ENCODE measurements at regions not wholly inside any gene's neighbourhood (a gene's known extent, or its start where the extent isn't known, plus 50 kb on each side); places are given as distances from the start of the nearest gene placed in this dataset.
"Not testable (repeated sequence)": the region's sequence is repeated elsewhere in the genome, so short reads cannot be mapped to it uniquely, and the experiment has no call there.

DNA sequence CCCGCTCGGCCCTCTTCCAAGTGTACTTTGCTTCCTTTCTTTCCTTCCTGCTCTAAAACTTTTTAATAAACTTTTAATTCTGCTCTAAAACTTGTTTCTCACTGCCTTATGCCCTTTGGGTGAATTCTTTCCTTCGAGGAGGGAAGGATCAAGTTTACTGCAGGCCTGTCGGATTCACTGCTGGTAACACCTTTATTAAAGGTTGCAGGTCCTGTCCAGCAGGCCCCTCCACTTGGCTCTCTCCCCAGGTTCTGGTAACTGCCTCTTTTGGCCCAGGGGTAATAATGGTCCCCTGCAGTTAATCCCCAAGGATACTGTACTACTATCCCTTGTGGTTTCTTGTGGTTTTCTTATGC, 152.7 kb upstream of the EEA1 start:
- DNase-seq, result no peak

DNA sequence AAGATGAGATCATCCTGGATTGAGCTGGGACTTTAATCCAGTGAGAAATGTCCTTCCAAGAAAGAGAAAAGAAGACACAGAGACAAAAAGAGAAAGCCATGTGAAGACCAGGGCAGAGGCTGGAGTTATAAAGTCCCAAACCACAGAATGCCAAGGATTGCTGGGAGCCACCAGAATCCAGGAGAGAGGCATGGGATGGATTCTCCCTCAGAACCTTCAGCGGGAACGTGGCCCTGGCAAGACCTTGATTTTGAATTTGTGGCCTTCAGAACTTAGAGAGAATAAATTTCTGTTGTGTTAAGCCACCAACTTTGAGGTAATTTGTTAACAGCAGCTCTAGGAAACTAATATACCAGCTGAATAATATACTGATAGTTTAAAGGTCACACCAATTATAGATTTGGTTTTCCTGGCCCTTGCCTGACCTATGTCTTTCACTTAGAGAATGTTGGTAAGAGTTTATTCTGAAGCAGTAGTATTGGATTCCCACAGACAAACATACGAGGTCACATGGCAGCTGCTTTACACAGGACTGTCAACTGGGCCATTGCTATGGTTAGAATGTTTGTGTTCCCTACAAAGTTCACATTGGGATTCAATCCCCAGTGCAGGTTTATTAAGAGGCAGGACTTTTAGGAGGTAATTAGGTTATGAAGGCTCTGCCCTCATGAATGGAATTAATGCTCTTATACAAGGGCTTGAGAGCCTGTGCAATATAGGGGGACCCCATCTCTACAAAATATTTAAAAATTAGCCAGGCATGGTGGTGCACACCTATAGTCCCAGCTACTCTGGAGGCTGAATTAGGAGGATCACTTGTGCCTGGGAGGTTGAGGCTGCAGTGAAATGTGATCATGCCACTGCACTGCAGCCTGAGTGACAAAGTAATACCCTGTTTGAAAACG, 156.5 kb upstream of the EEA1 start:
- DNase-seq, result no peak

DNA sequence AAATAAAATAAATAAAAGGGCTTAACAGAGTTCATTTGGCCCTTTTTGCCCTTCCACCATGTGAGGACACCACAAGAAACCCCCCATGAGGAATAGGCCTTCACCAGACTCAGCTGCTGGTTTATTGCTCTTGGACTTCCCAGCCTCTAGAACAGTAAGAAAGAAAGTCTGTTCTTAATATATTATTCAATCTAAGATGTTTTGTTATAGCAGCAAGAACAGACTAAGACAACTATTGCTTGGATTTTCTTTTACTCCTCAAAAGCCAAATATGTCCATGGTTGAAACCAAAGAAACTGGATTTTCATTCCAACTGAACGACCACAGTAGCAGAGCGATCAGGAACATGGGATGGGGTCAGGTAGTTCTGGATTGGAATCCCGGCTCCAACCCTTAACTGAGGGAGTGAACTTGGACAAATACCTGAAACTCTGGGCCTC, 157.2 kb upstream of the EEA1 start:
- no peak for DNase-seq

DNA sequence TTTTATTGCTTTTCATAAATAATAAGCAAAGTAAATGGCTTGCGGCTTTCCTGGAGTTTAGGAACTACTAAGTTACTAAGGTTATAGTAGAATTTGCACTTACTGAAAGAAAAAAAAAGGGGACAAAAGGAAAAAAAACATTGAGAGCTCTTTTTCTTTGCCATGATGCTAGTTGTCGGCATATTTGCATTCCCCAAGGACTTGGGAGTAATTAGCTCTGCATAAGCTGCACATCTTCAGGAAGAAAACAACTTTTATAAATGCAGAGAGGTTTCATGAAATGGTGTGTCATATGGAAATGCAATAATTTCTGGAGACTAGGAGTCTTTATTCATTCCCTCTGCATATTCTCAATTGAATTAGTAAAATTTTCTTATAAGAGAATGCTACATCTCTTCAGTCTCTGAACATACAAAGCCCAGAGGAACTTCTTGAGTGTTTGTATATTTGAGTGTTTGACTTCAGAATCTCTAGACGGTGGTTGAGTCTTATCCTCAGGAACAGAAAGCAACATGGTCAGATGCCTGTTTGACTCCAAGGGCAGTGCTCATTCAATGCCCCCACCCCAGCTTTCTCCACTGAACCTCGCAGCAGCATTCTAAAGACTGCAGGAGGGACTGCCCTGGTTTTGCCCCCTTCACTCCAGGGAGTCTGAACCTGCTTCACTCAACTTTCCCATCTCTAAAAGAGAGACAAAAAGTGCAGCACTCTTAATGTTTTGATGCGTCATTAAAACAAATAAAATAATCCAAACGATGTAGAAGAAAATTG, 158.9 kb upstream of the EEA1 start:
- no peak for DNase-seq

DNA sequence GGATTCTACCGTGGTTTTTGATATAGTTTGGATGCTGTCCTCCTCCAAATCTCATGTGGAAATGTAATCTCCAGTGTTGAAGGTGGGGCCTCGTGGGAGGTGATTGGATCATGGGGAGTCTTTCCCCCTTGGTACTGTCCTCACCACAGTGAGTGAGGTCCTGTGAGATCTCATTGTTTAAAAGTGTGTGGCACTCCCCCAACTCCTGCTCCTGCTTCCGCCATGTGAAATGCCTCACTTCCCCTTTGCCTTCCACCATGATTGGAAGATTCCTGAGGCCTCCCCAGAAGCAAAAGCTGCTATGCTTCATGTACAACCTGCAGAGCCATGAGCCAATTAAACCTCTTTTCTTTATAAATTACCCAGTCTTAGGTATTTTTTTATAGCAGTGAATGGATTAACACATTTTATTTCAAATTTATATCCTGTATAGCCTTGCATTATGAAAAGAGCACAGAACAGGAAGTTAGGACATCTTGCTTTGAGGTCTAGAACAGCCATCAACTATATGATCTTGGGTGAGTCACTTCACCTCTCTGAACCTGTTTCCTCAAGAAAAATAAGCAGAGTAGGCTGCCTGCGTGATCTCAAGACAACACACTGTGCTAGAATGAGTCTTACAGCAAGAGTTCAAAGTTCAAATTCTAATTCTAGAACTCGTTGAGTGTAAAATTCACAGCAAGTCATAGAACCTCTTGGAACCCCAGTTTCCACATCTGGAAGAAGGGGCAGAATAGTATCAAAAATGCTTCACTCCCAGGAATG, 160.9 kb upstream of the EEA1 start:
- peak; percentile 53 for DNase-seq

DNA sequence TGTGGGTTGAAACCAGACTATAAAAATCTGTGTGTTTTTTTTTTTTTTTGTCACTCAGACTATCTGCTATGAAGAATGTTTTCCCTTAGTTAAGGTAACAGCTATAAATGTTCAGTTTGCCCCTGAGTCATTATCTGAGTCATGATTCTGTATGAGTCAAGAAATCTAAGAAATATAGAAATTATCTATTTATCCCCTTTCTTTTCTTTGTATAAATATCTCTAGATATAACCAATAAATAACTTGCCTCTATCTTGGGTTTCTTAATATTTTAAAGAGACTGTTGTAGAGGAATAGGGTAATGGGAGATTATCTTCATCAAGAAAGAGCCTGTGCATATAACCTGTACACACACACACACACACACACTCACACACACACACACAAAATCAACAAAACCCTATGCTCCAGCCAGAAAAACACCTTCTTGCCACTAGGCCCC, 161.7 kb upstream of the EEA1 start:
- DNase-seq, result no peak

DNA sequence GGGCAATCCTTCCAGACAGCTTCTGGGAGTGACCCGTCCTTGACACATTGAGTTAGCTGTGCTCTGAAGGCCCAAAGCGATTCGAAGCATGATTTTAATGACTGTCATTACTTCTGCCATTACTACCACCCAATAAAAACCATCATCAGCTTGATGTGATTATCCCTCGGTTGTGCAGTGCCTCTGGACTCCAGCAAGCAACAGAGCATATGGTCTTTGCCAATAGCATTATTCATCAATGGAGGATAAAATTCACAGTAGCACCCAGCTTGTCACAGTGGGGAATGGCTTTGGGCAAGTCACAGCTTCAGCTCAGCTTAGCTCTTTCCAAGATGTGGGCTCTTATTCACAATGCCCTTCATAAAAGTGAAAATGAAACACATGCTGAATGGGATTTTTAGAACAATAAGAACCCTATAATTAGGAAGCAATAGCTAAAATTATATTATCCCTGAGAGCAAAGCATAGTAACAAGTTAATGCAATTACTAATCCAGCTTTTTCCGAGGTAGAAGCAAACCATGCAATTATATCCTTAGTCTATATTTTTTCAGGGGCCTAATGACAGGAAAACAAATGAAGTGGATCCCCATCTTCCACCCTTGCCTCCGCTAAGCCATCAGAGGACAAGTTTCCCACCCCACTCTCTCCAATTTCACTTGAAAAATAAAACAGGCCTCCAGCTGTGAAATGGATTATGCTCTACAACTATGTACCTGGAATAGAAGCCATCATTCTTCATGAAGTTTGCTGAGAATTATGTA, 163.0 kb upstream of the EEA1 start:
- no peak for DNase-seq

DNA sequence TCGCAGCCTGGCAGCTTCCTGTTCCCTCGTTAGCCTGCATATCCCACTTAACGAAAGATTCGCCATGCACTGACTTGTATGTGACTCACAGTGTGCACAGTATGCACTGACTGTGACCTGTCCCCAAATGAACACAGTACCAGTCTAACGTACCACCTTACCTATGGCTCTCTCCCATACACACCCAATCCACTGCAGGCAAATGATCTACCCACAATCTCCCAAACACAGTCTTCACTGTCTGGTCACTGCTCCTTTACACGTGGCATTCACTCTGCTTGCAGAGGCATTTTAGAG, 163.5 kb upstream of the EEA1 start:
- DNase-seq, result no peak

DNA sequence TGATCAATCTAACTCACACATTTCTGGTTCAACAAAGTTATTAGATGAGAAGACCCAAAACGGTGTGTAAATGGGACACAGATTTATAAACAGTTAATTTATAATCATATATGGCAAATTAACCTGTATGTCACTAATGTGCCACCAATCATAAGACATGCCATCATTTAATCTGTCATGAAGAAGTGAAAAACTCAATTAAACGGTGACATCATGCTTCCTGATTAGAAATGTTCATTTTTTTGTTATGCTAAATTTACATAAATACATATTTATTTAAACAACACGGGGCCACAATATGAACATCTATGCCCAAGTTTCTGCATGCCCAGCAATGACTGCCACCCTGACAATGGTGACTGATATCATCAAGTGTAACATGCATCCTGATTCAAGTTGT, 164.1 kb upstream of the EEA1 start:
- no peak for DNase-seq

DNA sequence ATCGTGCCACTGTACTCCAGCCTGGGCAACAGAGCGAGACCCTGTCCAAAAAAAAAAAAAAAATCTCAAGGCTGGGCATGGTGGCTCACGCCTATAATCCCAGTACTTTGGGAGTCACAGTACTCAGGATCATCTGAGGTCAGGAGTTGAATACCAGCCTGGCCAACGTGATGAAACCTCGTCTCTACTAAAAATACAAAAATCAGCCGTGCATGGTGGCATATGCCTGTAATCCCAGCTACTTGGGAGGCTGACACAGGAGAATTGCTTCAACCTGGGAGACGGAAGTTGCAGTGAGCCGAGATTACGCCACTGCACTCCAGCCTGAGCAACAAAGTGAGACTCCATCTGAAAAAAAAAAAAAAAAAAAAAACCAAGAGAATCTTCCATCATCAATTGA, 165.1 kb upstream of the EEA1 start:
- DNase-seq, result not testable (repeated sequence)

DNA sequence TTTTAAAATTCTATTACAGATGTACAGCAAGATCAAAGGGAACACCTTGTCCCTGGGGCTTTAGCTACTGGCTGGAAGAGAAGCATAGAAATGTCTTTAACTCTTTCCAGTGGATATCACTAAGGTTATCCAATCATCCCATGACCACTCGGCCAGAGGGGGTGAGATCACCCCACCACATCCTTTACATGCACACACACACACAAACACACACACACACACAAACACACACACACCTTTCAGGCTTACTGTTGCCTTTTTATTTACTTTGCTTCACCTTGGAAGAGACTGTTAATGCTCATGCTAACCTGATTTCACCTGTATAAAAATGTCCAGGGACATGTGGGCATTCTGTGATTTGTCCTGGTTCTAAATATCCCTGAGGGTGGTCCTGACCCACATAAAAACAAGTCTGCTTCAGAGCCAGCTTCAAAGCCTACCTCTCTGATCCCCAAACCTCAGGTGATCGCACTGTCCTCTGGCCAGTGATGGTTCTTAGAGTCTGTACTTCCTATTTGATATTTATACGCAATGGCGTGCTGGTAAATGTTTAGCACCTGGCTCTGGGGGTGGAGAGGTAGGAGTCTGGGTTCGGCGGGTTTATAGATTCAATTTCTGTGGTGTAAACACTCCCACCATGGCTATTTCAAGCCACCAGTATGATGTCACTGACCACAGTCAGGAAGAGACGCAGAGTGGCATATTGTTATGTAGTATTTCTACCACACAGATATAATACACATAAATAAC, 166.1 kb upstream of the EEA1 start:
- DNase-seq, result no peak

DNA sequence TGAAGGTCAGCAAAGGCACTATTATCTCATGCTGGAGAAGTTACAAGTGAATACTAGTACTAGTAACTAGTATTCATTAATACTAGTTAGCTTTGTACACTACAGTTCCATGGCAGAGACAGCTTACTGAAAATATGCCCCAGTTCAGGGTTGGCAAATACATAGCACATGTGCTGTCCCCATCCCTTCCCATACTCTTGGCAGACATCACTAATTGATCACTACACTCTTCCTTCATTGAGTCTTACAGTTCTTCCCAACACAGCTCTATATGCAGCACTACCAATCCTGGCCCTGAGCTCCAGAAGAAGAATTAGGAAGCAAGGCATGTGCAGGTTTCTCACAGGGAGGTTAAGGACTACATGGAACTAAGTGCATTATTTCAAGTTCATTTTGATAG, 168.3 kb upstream of the EEA1 start:
- DNase-seq, result no peak

DNA sequence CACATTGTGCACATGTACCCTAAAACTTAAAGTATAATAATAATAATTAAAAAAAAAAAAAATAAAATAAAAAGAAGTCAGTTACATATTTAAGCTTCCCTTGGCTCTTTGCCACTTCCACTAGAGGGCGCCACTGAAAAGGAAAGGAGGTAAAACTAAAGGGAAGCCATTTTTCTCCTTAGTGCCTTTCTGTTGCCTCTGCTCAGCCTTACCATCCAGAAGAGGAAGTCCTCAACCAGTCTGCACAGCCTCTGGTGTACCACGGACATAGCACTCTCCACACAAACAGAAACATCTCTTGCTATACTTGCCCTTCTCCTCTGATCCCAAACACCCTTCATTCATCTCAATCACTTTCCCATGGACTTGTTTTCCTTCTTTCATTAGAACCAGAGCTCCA, 169.0 kb upstream of the EEA1 start:
- peak; percentile 74 for DNase-seq

DNA sequence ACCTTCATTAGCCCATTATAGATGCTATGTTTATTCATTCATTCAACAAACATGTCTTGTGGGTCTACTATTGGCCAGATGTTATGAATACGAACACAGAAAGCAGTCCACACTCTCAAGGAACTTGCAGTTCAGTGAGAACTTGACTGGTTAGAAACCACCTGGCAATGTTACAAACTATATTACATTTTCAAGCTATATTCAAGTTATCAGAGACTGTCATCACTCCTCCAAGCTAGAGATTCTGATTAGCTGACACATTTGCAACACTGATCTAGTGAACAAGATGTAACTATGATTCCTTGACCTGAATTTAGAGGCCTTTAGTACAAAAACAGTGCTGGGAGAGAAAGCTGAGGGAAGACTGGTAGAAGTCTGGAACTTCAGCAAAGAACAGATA, 170.7 kb upstream of the EEA1 start:
- no peak for DNase-seq

DNA sequence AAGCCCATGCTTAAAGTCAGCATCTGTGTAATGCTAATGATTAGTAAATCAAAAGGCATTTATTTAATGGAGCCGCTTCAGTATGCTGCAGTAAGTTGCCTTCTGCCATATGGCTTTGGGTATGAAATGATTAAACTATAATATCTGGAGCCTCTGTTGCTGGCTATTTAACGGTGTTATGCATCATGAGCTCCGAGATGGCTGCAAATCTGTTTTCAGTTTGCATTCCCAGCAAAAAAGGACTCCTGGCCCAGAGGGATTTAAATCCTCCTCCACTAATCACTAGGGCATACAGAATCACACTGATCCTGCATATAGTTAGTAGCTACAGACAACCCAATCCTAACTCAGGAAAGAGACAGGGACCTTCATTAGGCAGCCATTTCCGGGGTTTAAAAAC, 171.5 kb upstream of the EEA1 start:
- no peak for DNase-seq

DNA sequence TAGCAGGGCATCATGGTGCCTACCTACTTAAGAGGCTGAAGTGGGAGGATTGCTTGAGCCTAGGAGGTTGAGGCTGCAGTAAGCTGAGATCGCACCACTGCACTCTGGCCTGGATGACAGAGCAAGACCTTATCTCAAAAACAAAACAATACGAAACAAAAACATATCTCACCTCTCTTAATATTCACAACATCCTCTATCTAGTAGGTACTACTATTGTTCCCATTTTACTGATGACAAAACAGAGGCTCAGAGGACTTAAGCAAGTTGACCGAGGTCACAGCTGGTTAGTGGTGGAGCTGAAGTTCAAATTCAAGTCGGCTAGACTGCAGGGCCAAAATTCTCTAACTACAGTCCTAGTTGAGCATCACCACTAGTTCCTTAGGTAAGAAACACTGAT, 172.3 kb upstream of the EEA1 start:
- no peak for DNase-seq

DNA sequence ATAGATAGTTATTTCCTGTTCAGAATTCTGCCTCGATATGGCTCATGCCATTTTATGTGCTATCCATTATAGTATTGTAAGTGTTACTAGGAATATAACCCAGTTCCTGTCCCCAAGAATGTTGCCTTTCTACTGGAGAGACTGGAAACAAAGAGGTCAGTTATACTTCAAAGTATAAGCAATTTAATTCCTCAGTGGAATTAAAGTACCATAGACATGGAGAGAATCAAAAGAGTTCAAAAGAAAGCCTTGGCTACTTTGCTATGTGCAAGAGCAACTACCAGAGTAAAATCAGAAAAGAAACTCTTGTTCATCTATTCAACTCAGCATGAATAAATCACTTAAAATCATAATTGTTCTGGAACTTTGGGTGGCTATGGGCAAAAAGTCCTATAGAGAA, 173.2 kb upstream of the EEA1 start:
- DNase-seq, result no peak

DNA sequence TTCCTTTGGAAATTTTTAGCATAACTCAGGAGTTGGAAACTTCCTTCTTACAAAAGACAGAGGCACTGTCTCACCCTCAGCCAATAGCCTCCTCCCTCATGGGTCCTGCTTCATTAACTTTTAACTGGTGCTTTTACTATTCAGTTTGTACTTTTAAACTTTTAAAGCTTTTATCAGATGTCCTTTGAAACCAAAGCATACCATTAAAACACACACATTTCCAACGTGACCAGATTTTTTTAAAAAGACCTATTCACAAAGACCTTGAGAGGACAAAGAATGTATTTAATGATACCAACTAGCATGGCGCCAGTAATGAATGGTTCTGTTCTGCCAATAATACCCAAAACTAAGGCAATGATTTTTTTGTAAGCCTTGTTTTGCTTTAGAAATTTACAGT, 173.6 kb upstream of the EEA1 start:
- no peak for DNase-seq

DNA sequence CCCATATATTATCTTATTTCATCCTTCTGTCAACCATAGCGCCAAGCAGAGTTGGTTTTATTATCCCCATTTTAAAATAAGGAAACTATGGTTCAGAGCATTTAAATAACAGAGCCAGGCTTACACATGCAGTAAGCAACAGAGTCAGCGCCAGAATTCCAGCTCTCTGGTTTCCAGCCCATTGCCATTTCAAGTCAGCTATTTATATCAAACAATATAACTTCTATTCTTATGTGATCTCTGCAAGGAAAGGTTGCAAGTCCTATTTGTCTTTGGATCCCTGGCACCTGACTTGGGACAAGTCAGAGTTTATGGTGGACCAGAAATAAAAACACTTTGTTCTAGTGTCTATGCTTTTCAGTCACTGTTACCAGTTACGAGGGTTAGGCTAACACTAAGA, 174.1 kb upstream of the EEA1 start:
- no peak for DNase-seq

DNA sequence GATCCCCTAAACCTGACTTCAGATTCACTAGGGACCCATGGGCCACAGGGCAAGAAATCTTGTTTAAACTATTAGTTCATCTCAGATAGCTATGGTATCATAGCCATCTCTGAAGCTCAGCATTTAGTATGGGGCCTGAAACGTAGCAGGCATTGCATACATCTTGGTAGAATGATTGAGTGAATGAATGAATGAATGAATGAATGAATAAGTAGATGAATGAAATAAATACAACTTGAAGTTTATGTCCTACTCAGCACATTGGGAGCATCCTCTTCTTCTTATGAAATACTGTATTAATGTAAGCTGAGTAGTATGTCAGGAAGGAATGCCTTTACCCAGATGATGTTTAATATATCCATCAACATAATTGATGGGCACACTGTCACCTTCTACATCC, 175.4 kb upstream of the EEA1 start:
- DNase-seq, result no peak

DNA sequence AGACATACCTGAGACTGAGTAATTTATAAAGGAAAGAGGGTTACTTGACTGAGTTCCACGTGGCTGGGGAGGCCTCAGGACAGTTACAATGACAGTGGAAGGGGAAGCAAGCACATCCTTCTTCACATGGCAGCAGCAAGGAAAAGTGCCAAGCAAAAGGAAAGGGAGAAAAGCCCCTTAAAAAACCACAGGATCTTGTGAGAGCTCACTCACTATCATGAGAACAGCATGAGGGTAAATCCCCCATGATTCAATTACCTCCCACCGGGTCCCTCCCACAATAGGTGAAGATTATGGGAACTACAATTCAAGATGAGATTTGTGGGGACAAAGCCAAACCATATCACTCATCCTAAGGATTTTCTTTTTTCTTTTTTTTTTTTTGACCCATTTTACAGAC, 177.8 kb upstream of the EEA1 start:
- no peak for DNase-seq
